GM18520 (cell line): ENCODE measurements at regions not wholly inside any gene's neighbourhood (a gene's known extent, or its start where the extent isn't known, plus 50 kb on each side); places are given as distances from the start of the nearest gene placed in this dataset.
"Not testable (repeated sequence)": the region's sequence is repeated elsewhere in the genome, so short reads cannot be mapped to it uniquely, and the experiment has no call there.

Experiments
- ATAC-seq: cut with Tn5 transposase; IDR thresholded peaks from one replicate; pipeline ENCODE4 v1.9.1; 2021; ENCODE audit not compliant: unreplicated experiment

- no peak for ATAC-seq
Measured at GRCh38 chr3:74978684-74979083, 364.2 kb upstream of the CNTN3 start.

DNA sequence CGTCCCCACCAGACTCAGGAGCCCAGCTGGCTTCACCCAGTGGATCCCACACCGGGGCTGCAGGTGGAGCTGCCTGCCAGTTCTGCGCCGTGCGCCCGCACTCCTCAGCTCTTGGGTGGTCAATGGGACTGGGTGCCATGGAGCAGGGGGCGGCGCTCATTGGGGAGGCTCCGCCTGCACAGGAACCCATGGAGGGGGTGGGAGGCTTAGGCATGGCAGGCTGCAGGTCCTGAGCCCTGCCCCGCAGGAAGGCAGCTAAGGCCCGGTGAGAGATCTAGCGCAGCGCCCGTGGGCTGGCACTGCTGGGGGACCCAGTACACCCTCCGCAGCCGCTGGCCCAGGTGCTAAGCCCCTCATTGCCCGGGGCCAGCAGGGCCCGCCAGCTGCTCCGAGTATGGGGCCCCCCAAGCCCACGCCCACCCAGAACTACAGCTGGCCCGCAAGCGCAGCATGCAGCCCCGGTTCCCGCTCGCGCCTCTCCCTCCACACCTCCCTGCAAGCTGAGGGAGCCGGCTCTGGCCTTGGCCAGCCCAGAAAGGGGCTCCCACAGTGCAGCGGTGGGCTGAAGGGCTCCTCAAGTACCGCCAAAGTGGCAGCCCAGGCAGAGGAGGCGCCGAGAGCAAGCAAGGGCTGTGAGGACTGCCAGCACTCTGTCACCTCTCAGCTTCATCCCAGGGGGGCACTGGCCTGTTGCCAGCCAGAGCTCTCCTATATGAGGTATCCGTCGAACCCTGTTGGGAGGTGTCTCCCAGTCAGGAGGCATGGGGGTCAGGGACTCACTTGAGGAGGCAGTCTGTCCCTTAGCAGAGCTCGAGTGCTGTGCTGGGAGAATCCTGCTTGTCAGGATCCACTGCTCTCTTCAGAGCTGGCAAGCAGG, 370.8 kb upstream of the CNTN3 start:
- not testable (repeated sequence) for ATAC-seq

DNA sequence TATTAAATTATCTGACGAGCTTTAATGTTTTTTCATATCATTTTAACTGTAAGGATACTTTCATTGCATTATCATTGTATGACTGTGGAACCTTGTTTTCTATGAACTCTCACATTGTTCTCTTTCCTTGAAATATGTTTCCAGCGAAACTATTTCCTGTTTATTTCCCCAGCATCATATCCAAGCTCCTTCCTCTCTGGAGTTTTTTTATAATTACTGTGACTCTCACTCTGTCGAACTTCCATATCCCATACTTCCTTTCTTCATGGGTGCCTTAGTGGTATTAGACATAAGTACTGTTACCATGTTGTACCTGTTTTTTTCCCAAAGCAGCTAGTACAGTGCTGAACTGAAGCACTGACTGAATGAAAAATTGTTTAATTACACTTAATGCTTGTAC, 373.6 kb upstream of the CNTN3 start:
- no peak for ATAC-seq

DNA sequence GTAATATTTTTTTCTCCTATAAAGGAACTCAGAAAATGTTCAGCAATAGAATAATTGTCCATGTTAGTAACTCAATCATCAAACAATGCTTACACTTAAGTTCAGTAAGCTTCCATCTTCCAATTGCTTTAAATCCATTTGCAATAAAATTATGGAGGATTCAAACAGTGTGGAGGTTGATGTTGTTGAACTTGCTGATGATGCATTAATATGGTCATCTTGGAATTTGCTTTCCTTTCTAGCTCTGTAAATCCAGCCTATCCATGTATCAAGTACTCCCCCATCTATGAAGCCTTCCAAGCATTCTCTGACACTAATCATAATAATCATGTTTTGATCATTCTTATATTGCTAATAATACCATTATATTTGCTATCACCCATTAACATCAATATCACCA, 378.4 kb upstream of the CNTN3 start:
- ATAC-seq = no peak

DNA sequence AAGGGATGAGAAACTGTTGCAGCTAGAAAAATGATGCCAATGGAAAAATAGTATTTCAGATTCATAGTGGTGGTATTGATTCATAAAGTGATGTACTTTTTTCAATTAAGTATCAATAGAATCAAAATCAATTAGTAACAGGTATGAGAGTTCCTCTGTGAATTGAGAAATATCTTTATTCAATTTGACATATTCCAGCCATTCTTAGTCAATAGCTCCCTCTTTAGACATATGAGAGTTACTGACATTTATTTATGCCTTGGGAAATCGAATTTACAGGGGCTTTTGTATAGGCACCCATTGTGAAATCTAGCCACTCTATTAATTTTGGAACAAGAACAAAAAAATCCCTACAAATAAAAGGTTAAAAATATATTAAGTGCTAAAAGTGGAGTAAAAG, 386.9 kb upstream of the CNTN3 start:
- no peak for ATAC-seq

- ATAC-seq = no peak
Measured at GRCh38 chr3:75012791-75013331, 398.4 kb upstream of the CNTN3 start.

DNA sequence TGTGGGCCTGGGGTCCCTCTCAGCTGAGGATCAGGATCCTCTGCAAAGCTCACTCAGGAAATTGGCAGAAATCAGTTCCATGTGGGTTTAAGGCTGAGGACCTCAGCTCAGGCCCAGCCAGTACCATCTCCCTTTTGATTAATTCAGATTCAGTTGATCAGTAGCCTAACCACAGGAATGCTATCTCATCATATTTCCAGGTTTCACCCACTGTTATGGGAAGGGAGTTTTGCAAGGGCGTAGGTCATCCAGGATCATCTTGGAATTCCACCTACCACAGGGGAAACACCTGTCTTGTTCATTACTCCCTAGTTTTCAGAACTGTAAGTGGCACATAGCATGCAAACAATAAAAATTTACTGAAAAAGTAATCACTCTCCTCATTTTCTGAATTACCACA, 399.5 kb upstream of the CNTN3 start:
- no peak for ATAC-seq

GRCh38 chr3:75015280-75015679, 400.8 kb upstream of the CNTN3 start:
- ATAC-seq = no peak

GRCh38 chr3:75035146-75035545, 420.7 kb upstream of the CNTN3 start:
- no peak for ATAC-seq

DNA sequence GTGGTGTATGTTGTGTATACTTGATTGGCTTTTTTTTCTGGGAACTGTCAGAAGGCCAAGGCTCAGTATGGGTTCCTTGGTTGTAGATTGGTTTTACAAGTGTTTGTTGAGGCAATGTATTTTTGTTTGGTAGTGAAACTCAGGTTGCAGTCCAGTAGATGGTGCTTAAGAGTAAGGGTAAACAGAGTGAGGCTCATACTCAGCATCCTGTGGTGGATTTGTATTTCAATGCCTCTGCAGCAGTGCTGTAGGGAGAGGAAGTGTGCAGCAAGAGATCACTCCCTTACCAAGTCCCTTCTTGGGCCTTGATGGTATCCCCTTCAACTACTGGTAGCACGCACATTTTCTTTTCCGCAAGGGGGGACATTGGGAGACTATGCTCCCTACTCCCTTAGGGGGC, 428.5 kb upstream of the CNTN3 start:
- ATAC-seq = no peak

GRCh38 chr3:75048650-75049049, 434.2 kb upstream of the CNTN3 start:
- no peak for ATAC-seq

DNA sequence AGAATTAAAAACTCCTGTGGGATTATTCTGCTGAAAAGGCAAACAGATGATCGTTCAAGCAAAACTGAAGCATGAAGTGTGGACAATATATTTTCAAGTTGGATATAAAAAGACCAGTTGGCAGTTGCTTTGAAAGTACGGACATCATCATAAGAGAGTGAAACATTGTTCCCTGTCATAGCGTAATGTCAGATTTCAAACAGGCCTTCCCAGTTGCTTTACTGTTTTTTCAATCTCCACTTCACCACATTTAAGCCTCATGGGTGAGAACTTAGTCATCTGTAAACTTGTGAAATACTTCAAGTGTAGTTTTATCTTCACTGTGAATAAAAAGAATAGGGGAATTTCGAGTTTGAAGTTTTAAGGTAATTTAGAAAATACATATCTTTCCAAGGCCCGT, 435.1 kb upstream of the CNTN3 start:
- no peak for ATAC-seq

- no peak for ATAC-seq
Measured at GRCh38 chr3:75059120-75059519, 444.7 kb upstream of the CNTN3 start.

DNA sequence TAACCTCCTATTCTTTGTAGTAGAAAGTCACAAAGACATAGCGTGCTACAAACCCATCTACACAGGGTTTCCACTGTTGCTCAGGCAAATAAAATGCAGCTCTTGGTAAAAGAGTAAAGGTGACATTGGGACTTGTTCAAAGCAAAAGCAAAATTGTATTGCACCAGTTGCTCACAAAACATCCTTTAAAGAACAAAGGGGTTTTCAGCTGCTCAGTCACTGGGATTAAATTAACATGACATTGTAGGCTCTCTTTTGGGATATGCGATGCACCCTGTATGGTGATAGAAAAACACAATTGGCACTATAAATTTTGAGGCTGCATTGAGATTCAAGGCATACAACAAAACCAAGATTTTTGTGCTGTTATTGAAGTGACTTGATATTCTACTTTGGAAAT, 447.3 kb upstream of the CNTN3 start:
- ATAC-seq = no peak

DNA sequence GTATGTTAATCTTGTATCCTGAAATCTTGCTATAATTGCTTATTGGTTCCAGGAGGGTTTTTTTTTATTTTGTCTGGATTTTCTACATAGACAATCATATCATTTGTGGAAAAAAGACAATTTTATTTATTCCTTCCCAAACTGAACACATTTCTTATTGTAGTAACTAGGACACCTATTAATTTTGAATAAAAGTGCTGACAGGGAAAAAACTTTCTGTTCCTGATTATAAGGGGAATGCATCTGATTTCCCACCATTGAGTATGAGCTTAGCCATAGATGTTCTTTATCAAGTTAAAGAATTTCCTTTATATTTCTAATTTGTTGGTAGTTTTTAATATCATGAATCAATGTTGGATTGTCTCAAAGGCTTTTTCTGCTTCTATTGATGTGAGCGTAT, 460.7 kb upstream of the CNTN3 start:
- no peak for ATAC-seq

- no peak for ATAC-seq
Measured at GRCh38 chr3:75076481-75076880, 462.0 kb upstream of the CNTN3 start.

- no peak for ATAC-seq
Measured at GRCh38 chr3:75078290-75078689, 463.8 kb upstream of the CNTN3 start.

- ATAC-seq = no peak
Measured at GRCh38 chr3:75082845-75083244, 468.4 kb upstream of the CNTN3 start.

GRCh38 chr3:75089841-75090240, 475.4 kb upstream of the CNTN3 start:
- no peak for ATAC-seq

DNA sequence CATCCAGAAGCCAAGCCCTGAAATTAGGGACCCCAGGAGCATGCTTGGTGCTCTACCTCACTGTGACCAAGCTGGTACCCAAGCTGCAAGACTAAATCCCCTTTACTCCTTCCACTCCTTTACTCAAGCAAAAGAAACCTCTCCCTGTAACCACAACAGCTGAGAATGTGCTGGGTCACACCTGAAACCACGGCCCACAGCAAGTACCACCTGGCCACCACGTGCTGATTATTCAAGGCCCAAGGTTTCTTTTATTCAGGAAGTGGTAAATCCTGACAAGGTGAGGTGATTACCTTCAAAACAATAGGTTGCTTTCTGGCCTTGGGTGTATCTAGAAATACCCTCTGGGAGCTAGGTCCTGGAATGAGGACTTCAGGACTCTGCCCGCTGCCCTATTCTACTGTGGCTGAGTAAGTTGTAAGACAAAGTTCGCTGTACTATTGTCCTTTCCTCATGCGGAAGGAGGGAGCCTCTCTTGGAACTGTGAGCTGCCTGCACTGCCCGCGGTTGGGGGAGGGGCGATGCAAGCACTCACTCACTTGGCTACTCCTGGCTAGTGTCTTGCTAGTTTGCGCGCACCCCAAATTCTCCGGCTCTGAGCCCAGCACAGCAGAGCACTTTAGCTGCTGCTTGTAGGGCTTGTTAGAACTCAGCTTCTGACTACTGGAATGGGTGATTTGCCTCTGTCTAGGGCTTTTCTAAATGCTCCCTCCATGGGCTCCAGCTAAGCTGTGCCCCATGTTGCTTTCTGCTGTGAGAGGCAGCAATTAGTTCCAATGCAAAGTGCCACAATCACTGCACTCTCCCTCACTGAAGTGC, 487.1 kb upstream of the CNTN3 start:
- ATAC-seq = no peak

DNA sequence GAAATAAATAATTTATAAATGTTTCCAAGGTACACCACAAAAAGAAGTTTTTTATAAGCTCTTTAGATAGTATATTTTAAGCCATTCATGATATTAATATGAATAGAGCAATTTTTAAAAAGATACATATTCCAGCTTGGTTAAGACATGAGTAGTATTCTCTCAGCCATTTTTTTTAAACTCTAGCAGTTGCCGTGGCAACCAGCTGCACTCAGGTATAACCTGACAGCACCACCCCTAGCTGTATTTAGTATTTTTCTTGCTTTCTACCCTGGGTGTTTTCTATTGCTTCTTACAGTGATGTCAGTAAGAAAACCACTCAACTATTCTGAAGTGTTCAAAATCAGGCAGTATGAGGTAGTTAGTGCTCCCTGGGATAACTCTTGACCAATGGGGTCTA, 496.3 kb upstream of the CNTN3 start:
- ATAC-seq = no peak

DNA sequence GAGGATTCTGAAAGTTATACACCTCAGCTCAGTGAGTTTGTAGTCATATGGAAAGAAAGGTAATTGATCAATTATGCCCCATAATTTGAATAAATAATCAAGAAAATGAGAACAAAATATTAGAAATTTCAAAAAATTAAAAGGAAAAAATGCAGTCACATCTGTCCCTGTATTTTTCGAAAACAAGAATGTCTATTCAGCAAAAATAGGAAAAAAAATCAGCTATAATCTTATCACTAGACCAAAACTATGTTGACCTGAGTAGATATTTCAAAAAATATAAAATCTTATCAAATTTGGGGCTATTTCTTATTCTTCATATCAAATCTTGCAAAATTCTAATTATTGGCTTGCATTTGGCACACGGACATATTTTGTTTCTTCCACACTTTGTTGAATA, 501.2 kb upstream of the CNTN3 start:
- no peak for ATAC-seq
